Limb (tissue), 2 donors: ENCODE measurements at regions not wholly inside any gene's neighbourhood (a gene's known extent, or its start where the extent isn't known, plus 50 kb on each side); places are given as distances from the start of the nearest gene placed in this dataset.
A peak's percentile ranks its signal among the peaks of the same experiment; 100 is the strongest.

ENCODE experiments used
- DNase-seq, 2 donors: peaks; one replicate each; pipeline ENCODE4 v3.0.0-alpha.2; 2016; ENCODE audit errors: extremely low spot score in 2 of 2

DNA sequence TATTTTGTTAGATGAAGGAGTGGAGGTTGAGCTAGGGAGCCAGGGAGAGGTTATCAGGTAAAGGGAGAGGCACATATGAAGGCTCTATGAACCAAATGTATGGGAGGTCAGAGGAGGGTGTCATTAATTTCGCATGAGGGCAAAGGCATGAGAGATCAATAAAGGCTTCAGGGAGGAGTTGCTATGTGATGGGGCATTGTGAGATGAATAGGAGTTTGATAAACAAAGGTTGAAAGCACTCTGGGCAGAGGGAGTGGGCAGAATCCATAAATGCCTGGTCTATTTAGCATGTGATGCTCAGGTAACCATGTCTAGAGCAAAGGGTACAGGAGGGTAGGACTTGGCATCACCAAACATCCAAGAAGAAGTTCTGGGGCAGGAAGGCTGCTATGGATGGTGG, 273.4 kb downstream of the HAUS1 start:
- DNase-seq = no peak

DNA sequence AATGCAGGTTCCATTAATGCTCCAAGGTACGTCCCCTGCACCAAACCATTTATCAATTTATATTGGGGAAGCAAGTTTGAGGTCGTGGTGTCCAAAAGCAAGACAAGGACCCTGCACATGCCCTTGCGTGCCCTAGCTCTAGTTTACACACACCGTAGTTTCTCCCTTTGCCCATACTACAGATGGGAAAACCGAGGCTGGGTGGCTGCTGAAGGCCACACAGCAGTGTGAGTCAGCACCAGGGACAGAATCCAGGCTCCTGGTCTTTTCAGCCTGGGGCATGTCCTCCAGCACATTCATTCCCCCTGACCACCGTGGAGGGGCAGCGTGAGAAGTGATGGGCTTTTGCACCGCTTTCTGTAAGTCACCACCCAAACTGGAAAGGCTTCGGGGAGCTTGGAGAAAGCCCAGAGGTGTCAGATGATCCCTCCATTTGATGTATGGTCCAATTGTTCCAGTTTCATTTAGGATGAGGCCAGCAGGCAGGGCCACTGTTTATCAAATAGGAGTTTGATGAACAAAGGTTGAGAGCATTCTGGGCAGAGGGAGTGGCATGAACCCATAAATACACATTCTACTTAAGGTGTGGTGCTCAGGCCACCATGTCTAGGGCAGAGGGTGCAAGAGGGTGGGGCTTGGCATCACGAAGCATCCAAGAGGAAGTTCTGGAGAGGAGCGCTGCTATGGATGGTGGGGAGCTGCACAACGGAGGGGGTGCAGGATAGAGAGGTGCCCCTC, 274.1 kb downstream of the HAUS1 start:
- no peak for DNase-seq

DNA sequence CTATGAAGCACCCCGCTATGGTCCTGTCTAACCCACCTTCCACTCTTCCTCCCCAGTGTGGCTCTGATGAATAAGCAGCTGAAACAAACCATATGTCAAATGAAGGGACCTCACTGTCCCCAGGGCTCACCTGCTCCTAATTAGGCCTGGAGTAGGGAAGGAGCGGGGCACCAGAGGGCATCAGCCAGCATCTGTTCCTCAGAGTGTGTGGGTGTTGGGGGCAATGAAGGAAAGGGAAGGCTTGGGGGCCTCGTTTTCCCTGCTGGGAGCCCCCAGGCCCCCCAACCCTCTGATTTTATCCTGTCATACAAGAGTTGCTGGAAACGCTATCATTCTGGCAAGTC, 274.7 kb downstream of the HAUS1 start:
- DNase-seq = no peak

- no peak for DNase-seq
Observed at GRCh38 chr18:46379323-46379950, 275.3 kb downstream of the HAUS1 start.

GRCh38 chr18:46385124-46385523, 271.9 kb downstream of the LOXHD1 start:
- no peak for DNase-seq

GRCh38 chr18:46386788-46387187, 270.2 kb downstream of the LOXHD1 start:
- peak; percentile 53 to 70 for DNase-seq

- peak; percentile 48 to 74 for DNase-seq
Observed at GRCh38 chr18:46387441-46388131, 269.4 kb downstream of the LOXHD1 start.

DNA sequence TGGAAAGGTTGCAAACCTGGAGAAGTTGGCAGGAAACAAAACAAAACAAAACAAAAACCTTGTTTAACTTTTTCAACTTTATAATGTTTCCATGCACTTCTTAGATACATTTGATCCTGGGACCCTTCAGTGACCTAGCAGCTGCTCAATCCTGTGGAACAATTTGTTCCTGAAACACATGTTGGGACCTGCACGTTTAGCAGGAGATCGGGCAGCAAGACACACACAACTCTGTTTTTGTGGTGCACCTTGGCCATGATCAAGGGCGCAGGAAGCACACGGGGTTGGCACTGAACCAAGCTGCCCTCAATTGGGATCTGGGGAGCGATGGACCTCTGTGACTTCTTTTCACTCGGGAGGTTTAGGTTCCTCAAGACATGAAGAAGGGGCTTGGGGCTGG, 268.7 kb downstream of the LOXHD1 start:
- no peak for DNase-seq

DNA sequence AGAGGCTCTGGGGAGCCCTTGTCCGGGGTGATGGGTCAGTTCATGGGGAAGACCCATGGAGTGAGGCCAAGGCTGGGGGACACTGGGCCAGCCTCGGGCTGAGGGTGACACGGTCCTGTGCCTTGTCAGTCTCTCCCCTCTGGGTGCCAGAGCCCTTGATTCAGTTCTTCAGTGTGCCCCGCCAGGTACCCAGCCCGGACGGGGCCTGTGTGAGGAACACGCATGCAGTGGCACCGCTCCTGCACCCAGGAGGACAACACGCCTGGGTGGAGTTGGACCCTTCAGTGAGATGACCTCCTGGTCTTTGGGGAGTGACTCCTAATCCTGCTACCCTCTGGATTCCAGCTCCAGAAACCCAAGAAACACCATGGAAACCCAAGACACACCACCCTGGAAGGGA, 264.4 kb downstream of the LOXHD1 start:
- no peak for DNase-seq

- no peak for DNase-seq
Observed at GRCh38 chr18:46393230-46393629, 263.8 kb downstream of the LOXHD1 start.

- no peak for DNase-seq
Observed at GRCh38 chr18:46393961-46394360, 263.1 kb downstream of the LOXHD1 start.

GRCh38 chr18:46395795-46396194, 261.2 kb downstream of the LOXHD1 start:
- no peak for DNase-seq

DNA sequence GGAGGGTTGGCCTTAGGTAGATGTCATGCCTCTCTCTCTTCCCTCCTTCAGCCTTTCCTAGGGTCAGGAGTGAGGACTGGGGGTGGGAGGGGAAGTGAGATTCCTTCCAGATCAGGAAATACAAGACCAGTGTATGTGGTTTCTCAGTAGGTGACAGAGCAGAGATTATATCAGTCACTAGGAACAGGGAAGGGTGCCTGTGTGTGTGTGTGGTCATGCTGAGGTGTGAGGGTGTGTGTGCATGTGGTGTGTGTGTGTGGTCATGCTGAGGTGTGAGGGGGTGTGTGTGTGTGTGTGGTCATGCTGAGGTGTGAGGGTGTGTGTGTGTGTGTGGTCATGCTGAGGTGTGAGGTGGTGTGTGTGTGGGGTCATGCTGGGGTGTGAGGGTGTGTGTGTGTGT, 259.8 kb downstream of the LOXHD1 start:
- no peak for DNase-seq

- no peak for DNase-seq
Observed at GRCh38 chr18:46398005-46398404, 259.0 kb downstream of the LOXHD1 start.

DNA sequence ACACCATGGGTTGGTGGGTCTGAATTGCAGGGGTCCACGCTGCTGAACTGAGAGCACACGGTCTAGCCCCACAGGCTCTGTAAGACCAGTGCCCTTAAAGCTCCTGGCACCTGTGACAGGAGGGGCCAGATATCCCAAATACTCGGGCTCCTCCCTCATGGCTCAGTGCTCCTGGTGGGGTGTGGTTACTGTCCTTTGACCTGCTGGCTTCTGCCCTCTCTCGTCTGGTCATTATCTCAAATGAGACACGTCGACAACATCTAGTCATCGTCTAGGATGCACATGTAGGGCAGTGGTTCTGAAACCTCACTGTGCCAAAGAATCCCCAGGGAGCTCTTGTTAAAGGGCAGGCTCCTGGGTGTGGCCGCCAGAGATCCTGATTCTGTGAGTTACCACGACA, 258.4 kb downstream of the LOXHD1 start:
- no peak for DNase-seq

GRCh38 chr18:46399303-46399702, 257.7 kb downstream of the LOXHD1 start:
- no peak for DNase-seq

DNA sequence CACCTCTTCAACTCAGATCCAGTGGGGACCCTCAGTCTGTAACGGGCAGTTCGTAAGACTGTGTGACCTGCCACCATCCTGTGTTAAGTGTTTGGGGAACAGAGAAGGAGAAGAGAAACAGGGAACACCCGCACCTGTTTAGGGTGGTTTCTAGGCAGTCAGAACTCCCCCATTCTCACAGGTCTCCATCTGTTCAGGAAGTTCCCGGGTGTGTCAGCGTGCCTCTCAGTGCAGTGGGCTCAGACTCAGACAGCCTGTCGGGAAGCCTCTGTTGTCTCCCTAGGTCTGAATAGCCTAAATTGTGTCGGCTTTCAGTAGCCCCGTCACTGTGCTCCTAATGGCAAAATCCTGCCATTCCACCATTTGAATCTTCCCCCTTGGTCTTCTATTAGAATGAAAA, 256.6 kb downstream of the LOXHD1 start:
- no peak for DNase-seq

DNA sequence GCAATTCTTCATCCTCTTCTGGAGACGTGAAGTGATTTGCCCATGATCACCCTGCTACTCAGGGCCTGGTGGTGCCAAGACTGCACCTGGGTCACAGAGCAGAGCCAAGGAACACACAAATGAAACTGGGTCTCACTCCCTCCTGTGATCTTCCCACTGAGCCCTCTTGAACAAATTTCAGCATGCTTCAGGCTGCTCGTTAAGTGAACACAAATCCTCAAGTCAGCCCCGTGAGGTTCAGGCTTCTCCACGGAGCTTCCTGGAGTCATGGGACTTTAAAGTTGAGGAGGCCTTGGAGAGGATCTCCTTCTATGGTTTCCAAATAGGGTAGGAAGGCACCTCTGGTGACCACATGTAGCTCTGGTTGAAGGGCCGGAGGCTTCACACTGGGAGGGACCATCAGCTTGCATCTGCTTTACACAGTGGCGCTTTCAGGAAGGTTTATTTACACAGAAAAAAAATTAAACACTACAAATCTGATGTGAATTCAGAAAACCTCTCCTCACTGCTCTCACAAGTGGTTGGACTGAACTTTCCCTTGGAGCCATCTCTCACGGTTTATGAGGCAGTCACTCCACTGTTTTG, 255.4 kb downstream of the LOXHD1 start:
- no peak for DNase-seq

GRCh38 chr18:46402396-46402795, 254.6 kb downstream of the LOXHD1 start:
- DNase-seq = no peak

DNA sequence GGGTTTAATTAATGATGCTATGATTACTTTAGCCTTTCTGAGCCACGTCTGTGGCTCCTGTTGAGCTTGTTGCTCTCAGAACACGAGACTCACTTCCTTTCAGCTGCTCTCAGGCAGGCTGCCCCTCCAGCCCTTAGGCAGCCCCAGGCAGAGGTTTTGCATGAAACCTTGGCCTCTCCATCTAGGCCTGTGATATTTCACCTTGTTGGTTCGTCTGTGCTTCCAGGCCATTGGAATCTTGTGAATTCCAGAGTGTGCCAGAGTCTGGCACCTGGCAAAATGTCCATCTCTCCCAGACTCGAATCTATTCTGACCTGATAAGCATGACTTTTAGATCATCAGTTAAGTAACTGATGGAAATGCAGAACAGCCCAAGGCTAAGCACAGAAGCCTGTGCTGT, 254.1 kb downstream of the LOXHD1 start:
- DNase-seq = no peak

DNA sequence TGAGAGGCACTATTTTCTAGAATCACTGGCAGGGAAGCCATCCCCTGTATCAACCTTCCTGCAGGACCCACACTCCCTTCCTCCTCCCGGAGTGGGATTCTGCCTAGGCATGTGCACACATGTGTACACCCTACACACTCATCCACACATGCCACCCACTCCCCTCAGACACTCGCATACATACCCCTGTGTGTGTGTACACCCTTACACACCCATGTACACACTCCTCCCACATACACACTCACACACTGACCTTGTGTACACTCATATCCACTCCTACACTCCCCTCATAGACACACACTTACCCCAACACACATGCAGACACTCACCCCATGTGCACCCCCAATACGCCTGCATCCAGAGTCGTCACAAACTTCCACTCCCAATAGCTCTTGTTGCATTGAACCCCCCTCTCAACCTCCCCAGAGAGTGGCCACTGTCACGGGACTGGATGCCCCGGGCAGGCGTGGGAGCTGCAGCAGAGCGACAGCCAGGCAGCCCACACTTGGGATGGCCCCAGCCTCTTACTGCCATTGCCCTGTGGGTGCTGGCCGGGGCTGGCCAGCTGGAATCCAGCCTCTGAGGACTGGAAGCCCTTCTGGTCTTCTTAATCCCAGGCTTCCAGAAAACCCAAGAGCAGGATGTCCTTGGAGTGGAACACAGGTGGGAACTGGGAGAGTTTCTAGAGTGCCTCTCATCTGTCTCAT, 251.0 kb downstream of the LOXHD1 start:
- no peak for DNase-seq

- no peak for DNase-seq
Observed at GRCh38 chr18:46406539-46406932, 250.5 kb downstream of the LOXHD1 start.
